ENCODE measurements at regions not wholly inside any gene's neighbourhood (a gene's known extent, or its start where the extent isn't known, plus 50 kb on each side); places are given as distances from the start of the nearest gene placed in this dataset.

- Mint-ChIP-seq H3K36me3 (ENCODE audit: insufficient read depth in 1 of 3, low read depth in 3 of 3) (no peaks in the 10 kb centered on the region), H3K4me1 (no peaks in the 10 kb centered on the region), H3K27me3 (ENCODE audit: low read depth) (no peaks in the 10 kb centered on the region; the same call in 1 of the 2 replicates), H3K4me3 (no peak overlapping the region), H3K27ac (no peak overlapping the region), H3K9me3 (no peaks in the 10 kb centered on the region)
- WGBS (ENCODE audit: extremely low coverage, insufficient read length, low lambda C conversion rate), result no CpG with 5 or more reads among the region's 7 CpGs
- Histone ChIP-seq H3K9me3 (ENCODE audit: control insufficient read depth, low read depth, low read length) (no peaks in the 10 kb centered on the region), H3K4me1 (ENCODE audit: insufficient read depth, low read length) (no peaks in the 10 kb centered on the region), H2AK5ac (ENCODE audit: insufficient read length, low read length) (no peak overlapping the region), H3K23ac (ENCODE audit: insufficient read length, low read depth, low read length) (no peak overlapping the region), H4K20me1 (ENCODE audit: control insufficient read depth, insufficient read depth, insufficient read length) (no peaks in the 10 kb centered on the region), H3K18ac (ENCODE audit: insufficient read length, low read depth, low read length) (no peak overlapping the region), H3K27me3 (ENCODE audit: insufficient read depth, low read length) (no peaks in the 10 kb centered on the region), H3K56ac (ENCODE audit: insufficient read length, low read depth, low read length) (no peak overlapping the region), H2BK20ac (ENCODE audit: low read depth, low read length, poor library complexity, severe bottlenecking) (no peak overlapping the region), H2BK15ac (ENCODE audit: low read depth, low read length) (no peak overlapping the region), H3K27ac (ENCODE audit: insufficient read length, low read depth, low read length) (no peak overlapping the region), H2BK5ac (ENCODE audit: insufficient read length, low read length) (no peak overlapping the region), H2AFZ (ENCODE audit: low read length) (no peak overlapping the region), H3K79me2 (ENCODE audit: insufficient read depth, low read length) (no peaks in the 10 kb centered on the region), H3T11ph (ENCODE audit: low read length) (no peak overlapping the region), H3K9ac (ENCODE audit: extremely low read depth, insufficient read length, low read length) (no peak overlapping the region), H3K23me2 (ENCODE audit: insufficient read length, low read depth, low read length, poor library complexity, severe bottlenecking) (no peaks in the 10 kb centered on the region), H3K4ac (ENCODE audit: low read depth, low read length) (no peak overlapping the region), H4K5ac (ENCODE audit: insufficient read length, low read depth, low read length) (no peak overlapping the region), H3K79me1 (ENCODE audit: insufficient read depth, low read depth, low read length, poor library complexity, severe bottlenecking) (no peaks in the 10 kb centered on the region), H4K8ac (replicated peaks; ENCODE audit: insufficient read length, low read depth, low read length) (no peak overlapping the region), H2BK12ac (ENCODE audit: insufficient read length, low read depth, low read length) (no peak overlapping the region), H3K14ac (ENCODE audit: insufficient read depth, low read length) (no peak overlapping the region), H2BK120ac (ENCODE audit: low read depth, low read length, poor library complexity, severe bottlenecking) (no peak overlapping the region), H4K91ac (ENCODE audit: insufficient read length, low read depth, low read length) (no peak overlapping the region), H3K4me2 (ENCODE audit: insufficient read depth, insufficient read length, low read length) (no peak overlapping the region)
- no peak for DNase-seq
- TF ChIP-seq CTCF (conservative IDR thresholded peaks at IDR 0.05), result no peak
Observed at GRCh38 chr6:87820343-87820984, 118.4 kb upstream of the AKIRIN2 start.
